ENCODE measurements at regions not wholly inside any gene's neighbourhood (a gene's known extent, or its start where the extent isn't known, plus 50 kb on each side); places are given as distances from the start of the nearest gene placed in this dataset.
"Not testable (repeated sequence)": the region's sequence is repeated elsewhere in the genome, so short reads cannot be mapped to it uniquely, and the experiment has no call there.

DNA sequence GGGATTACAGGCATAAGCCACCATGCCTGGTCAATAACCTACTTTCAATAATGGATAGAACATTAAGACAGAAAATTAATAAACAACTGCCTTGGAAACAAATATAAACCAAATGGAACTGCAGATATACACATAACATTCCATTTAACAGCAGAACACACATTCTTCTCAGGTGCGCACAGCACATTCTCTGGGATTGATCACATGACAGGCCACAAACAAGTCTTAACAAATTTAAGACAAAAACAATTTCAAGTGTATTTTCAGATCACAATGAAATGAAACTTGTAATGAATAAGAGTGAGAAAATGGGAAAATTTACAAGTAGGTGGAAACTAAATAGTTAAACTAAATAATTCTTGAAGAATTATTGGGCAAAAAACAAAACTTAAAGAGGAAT, 167.9 kb downstream of the TBX18 start:
- Mint-ChIP-seq H3K4me1 (ENCODE audit: low read depth) (no peaks in the 10 kb centered on the region), H3K27ac (no peak overlapping the region), H3K27me3 (no peaks in the 10 kb centered on the region), H3K9me3 (ENCODE audit: low read depth) (peaks cover 5% of the 10 kb centered on the region), H3K4me3 (no peak overlapping the region), H3K36me3 (no peaks in the 10 kb centered on the region)

DNA sequence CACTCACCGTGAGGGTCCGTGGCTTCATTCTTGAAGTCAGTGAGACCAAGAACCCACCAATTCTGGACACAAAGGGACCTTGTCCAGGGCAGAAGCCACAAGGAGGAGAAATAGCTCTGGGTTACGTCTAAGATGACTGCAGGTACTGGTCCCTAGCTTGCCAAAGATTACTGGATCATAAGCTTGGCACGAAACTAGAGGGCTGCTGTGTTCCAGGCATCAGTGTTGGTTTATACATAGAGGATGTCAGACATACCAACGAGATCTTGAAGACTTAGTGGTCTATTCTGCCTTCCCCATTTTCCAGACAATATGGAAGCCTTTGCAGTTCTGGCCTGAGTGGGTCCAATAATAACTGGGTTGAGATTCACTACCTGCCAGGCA, 175.7 kb downstream of the TBX18 start:
- H3K9me3 Mint-ChIP-seq (ENCODE audit: low read depth): peaks cover 5% of the 10 kb centered on the region
- peak overlapping the region; percentile 53 for H3K4me3 Mint-ChIP-seq
- H3K4me1 Mint-ChIP-seq (ENCODE audit: low read depth): peaks cover 5% of the 10 kb centered on the region
- no peak overlapping the region for H3K27ac Mint-ChIP-seq
- H3K36me3 Mint-ChIP-seq: no peaks in the 10 kb centered on the region
- H3K27me3 Mint-ChIP-seq: no peaks in the 10 kb centered on the region

DNA sequence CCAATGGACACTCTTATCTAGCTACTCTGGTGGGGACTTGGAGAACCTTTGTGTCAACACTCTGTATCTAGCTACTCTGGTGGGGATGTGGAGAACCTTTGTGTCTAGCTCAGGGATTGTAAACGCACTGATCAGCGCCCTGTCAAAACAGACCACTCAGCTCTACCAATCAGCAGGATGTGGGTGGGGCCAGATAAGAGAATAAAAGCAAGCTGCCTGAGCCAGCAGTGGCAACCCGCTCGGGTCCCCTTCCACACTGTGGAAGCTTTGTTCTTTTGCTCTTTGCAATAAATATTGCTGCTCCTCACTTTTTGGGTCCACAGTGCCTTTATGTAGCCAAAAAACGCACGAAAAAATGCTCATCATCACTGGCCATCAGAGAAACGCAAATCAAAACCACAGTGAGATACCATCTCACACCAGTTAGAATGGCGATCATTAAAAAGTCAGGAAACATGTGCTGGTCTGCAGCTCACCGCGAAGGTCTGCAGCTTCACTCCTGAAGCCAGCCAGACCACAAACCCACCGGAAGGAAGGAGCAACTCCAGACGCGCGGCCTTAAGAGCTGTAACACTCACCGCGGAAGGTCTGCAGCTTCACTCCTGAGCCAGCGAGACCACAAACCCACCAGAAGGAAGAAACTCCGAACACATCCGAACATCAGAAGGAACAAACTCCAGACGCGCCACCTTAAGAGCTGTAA, 176.3 kb downstream of the TBX18 start:
- H3K4me3 Mint-ChIP-seq: peak overlapping the region; percentile 53
- H3K27ac Mint-ChIP-seq; H3K27me3 Mint-ChIP-seq; H3K4me1 Mint-ChIP-seq (ENCODE audit: low read depth); H3K36me3 Mint-ChIP-seq; H3K9me3 Mint-ChIP-seq (ENCODE audit: low read depth): not testable (repeated sequence)

DNA sequence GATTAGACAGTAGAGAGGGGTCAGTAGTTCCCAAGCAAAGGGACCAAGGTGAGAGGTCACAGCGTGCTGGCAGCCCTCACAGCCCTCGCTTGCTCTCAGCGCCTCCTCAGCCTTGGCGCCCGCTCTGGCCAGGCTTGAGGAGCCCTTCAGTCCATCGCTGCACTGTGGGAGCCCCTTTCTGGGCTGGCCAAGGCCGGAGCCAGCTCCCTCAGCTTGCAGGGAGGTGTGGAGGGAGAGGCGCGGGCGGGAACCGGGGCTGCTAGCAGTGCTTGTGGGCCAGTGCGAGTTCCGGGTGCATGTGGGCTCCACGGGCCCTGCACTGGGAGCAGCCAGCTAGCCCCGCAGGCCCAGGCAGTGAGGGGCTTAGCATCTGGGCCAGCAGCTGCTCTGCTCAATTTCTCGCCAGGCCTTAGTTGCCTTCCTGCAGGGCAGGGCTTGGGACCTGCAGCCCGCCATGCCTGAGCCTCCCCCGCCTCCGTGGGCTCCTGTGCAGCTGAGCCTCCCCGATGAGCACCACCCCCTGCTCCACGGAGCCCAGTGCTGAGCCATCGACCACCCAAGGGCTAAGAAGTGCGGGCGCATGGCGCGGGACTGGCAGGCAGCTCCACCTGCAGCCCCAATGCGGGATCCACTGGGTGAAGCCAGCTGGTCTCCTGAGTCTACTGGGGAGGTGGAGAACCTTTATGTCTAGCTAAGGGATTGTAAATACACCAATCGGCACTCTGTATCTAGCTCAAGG, 177.0 kb downstream of the TBX18 start:
- H3K4me1 Mint-ChIP-seq (ENCODE audit: low read depth); H3K27me3 Mint-ChIP-seq; H3K36me3 Mint-ChIP-seq; H3K9me3 Mint-ChIP-seq (ENCODE audit: low read depth); H3K4me3 Mint-ChIP-seq; H3K27ac Mint-ChIP-seq: not testable (repeated sequence)

DNA sequence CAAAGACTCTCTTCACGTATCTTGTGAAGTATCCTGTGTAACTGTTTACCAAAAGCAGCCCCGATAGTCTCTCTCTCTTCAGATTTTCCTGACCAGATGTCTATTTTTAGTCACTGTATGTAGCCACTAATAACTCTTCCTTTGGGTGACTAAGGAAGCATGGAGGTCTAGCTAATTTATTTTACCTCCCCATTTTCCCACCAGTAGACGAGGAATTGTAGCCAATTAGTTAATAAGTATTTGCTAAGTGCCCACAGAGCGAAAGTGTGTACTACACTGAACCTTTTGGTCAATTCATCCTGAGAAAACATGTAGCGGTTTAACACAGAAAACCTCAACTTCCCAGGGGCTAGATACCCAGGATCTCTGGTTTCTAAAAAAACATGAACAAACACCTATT, 180.6 kb downstream of the TBX18 start:
- Mint-ChIP-seq H3K9me3 (ENCODE audit: low read depth) (peaks cover 8% of the 10 kb centered on the region), H3K36me3 (no peaks in the 10 kb centered on the region), H3K27me3 (no peaks in the 10 kb centered on the region), H3K4me1 (ENCODE audit: low read depth) (peaks cover 5% of the 10 kb centered on the region), H3K4me3 (no peak overlapping the region), H3K27ac (no peak overlapping the region)

DNA sequence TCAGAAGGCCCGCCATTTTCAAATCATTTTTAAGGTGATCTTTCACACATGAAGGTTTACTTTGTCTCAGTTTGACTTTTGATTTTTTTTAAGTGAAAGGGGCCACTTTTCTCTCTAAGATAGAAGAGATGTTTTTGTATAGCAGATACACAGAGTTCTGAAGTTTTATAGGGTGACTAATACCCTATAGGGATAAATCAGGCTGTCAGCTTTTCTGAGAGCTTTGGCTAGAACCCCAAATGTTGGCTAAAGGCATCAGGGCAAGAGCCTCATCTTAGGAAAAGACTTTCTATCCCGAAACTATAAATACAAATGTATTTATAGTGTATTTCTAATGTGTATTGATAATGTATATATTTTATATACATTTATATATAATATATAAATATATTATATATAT, 181.4 kb downstream of the TBX18 start:
- H3K9me3 Mint-ChIP-seq (ENCODE audit: low read depth): peaks cover 8% of the 10 kb centered on the region
- H3K27ac Mint-ChIP-seq: no peak overlapping the region
- no peaks in the 10 kb centered on the region for H3K36me3 Mint-ChIP-seq
- H3K27me3 Mint-ChIP-seq: no peaks in the 10 kb centered on the region
- H3K4me3 Mint-ChIP-seq: no peak overlapping the region
- no peaks in the 10 kb centered on the region for H3K4me1 Mint-ChIP-seq (ENCODE audit: low read depth)

DNA sequence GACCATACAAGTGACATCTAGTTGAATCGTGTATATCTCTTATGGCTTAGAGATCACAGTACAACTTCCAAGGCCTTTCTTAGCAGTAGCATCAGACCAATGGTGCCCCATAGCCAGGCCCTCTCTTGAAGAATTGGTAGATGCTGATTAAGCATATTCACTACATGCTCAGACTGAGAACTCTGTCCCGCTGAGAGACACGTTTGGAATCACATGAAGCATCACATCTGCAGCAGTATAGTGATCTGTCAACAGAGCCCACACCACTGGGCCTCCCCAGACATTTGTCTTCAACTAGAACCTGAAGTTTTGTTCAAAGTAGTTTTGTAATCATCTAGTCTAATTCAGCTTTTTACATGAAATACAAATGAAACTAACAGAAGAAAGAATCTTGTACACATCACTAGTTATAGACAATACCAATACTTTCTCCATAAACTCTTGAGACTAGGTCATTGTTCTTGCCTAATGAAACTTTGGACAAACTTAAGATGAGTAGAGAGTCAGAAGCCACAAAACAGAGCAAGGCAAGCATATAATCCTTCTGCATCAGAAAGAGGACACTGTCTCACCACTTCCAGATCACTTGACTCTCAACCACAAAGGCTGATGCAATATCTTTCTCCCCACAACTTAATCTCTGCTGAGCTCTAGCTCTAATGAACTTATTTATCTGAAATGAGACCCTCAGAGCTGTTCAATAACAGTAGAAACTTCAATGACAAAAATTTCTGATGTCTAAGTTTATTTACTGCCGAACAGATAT, 182.7 kb downstream of the TBX18 start:
- H3K27me3 Mint-ChIP-seq: no peaks in the 10 kb centered on the region
- no peak overlapping the region for H3K27ac Mint-ChIP-seq
- no peak overlapping the region for H3K4me3 Mint-ChIP-seq
- H3K36me3 Mint-ChIP-seq: no peaks in the 10 kb centered on the region
- H3K9me3 Mint-ChIP-seq (ENCODE audit: low read depth): peaks cover 8% of the 10 kb centered on the region
- H3K4me1 Mint-ChIP-seq (ENCODE audit: low read depth): no peaks in the 10 kb centered on the region

DNA sequence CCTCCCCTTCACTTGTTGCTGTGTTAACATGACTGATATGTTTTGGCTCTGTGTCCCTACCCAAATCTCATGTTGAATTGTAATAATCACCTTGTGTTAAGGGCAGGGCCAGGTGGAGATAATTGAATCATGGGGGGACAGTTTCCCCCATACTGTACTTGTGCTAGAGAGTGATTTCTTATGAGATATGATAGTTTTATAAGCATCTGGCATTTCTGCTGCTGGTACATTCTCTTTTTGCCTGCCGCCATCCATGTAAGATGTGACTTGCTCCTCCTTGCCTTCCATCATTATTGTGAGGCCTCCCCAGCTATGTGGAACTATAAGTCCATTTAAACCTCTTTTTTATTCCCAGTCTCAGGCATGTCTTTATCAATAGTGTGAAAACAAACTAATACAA, 185.0 kb downstream of the TBX18 start:
- Mint-ChIP-seq H3K4me3 (no peak overlapping the region), H3K27ac (no peak overlapping the region), H3K27me3 (no peaks in the 10 kb centered on the region), H3K36me3 (no peaks in the 10 kb centered on the region), H3K4me1 (ENCODE audit: low read depth) (no peaks in the 10 kb centered on the region), H3K9me3 (ENCODE audit: low read depth) (peaks cover 8% of the 10 kb centered on the region)

DNA sequence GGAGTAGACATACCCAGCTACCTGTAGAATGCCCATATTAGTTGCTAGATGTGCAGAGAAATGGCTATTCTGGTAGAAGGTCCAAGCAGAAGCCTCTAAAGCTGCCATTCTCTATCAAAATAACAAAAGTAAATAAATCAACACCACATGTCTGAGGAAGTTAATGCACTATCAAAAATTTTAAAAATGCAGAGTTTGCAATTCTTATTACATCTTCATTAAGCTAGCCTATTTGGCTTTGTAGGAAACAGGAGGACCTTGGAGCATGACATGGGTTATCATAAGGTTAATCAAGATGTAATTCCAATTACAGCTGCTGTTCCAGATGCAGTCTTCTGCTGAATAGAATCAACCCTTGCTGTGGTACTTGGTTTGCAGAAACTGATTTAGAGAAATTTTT, 188.4 kb downstream of the TBX18 start:
- Mint-ChIP-seq H3K27ac (no peak overlapping the region), H3K4me3 (no peak overlapping the region), H3K27me3 (no peaks in the 10 kb centered on the region), H3K36me3 (no peaks in the 10 kb centered on the region), H3K4me1 (ENCODE audit: low read depth) (no peaks in the 10 kb centered on the region), H3K9me3 (ENCODE audit: low read depth) (peaks cover 8% of the 10 kb centered on the region)

DNA sequence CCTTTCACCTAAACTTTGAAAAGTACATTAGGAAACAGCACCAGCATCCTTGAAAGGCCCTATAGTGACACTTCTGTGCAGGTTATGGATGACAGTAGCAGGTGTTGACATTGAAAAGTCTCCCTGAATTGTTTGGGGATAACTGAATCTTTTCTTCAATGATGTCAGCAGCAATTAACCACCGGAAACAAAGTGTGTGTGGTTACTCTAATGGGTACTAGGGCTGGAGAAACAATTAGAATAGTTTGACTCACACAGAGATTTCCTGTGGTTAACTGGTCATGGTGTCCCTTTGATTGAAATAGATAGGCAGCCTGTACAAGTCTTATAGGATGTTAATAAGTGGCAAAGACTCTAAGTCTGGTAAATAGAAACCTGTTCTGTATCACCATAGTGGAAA, 189.1 kb downstream of the TBX18 start:
- Mint-ChIP-seq H3K27ac (no peak overlapping the region), H3K27me3 (no peaks in the 10 kb centered on the region), H3K36me3 (no peaks in the 10 kb centered on the region), H3K9me3 (ENCODE audit: low read depth) (peaks cover 8% of the 10 kb centered on the region), H3K4me1 (ENCODE audit: low read depth) (no peaks in the 10 kb centered on the region), H3K4me3 (no peak overlapping the region)

DNA sequence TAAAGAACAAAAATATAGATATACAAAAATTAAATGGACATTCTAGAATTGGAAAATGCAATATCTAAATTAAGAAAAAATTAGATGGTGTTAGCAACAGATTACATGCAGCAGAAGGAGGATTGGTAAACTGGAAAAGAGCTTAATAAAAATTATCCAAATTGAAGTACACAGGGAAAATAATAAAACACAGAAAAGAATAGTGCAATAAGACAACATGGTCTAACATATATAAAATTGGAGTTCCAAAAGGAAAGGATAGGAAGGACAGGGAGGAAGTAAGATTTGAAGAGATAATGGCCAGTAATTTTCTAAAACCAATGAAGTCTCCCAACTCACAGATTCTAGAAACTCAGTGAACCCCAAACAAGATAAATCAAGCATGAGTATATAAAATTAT, 194.5 kb downstream of the TBX18 start:
- H3K27me3 Mint-ChIP-seq: no peaks in the 10 kb centered on the region
- no peak overlapping the region for H3K4me3 Mint-ChIP-seq
- no peak overlapping the region for H3K27ac Mint-ChIP-seq
- H3K9me3 Mint-ChIP-seq (ENCODE audit: low read depth): peaks cover 3% of the 10 kb centered on the region
- H3K4me1 Mint-ChIP-seq (ENCODE audit: low read depth): no peaks in the 10 kb centered on the region
- H3K36me3 Mint-ChIP-seq: no peaks in the 10 kb centered on the region

DNA sequence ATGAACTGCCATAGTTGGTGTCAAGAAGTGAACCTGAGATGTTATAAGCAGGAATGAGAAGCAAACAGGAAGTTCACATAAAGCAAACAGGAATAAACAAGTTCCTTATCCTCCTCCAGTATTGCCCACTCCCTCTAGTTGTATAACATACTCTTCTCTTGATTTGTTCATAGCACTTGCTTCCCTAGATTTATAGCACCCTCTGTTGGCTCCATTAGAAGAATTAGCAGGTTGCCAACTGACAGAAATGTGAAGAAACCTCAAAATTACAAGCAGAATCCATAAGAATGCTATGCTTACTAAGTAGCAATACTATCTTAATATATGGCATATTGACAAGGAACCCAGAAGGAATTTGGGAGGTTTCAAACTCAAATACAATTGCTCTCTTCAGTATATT, 195.4 kb downstream of the TBX18 start:
- no peak overlapping the region for H3K27ac Mint-ChIP-seq
- H3K4me3 Mint-ChIP-seq: no peak overlapping the region
- H3K9me3 Mint-ChIP-seq (ENCODE audit: low read depth): peaks cover 3% of the 10 kb centered on the region
- H3K27me3 Mint-ChIP-seq: no peaks in the 10 kb centered on the region
- no peaks in the 10 kb centered on the region for H3K36me3 Mint-ChIP-seq
- no peaks in the 10 kb centered on the region for H3K4me1 Mint-ChIP-seq (ENCODE audit: low read depth)

DNA sequence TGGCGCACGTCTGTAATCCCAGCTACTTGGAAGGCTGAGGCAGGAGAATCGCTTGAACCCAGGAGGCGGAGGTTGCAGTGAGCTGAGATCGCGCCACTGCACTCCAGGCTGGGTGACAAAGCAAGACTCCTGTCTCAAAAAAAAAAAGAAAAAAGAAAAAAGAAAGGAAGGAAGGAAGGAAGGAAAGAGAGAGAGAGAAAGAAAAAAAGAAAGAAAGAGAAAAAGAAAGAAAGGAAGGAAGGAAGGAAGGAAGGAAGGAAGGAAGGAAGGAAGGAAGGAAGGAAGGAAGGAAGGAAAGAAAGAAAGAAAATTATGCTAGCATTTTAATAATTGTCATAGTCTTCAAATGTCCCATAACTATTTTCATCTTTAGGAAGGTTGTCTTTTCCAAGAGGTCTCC, 198.7 kb downstream of the TBX18 start:
- H3K27me3 Mint-ChIP-seq; H3K4me1 Mint-ChIP-seq (ENCODE audit: low read depth); H3K9me3 Mint-ChIP-seq (ENCODE audit: low read depth); H3K36me3 Mint-ChIP-seq; H3K27ac Mint-ChIP-seq; H3K4me3 Mint-ChIP-seq: not testable (repeated sequence)

DNA sequence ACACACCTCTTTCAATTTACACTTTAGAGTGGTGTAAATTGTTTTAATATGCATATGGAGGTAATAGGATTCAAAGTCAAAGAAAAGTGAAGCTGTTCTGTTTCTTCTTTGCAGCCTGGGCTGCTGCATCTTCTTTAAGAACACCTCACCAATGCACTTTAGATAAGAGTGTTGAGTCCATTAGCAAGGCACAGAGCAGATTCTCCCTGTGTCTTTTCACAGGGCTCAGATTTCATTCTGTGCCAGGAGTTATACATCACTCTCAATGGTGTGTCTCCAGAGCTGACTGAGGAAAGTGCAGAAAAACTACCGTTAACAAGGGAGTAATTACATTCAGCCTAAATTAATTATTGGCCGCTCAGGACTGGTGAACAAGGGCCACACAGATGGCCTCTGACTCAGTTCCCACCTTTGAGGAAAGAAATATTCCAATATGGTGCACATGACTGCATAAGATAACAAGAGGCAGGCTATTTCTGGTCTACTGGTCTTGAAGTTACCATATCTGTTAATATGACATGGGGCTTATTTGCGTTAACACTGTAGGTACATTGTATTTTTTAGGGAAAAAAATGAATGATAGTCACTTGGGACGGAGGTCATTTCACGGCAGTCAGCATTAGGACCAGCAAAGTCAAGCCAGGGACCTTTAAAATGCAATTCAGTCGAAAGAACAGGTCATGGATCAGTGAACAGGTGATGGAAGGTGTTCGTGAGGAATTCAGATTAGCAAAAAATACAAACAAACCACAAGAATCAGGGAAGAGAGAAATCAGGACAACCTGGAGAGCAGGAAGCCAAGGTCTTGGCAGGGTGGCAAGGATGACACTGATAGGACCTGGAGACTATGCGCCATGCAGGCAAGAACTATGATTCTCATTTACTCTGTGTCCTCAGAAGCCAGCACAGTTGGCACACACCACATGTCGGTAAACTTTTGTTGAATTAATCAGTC, 203.7 kb downstream of the TBX18 start:
- peaks cover 9% of the 10 kb centered on the region for H3K9me3 Mint-ChIP-seq (ENCODE audit: low read depth)
- no peaks in the 10 kb centered on the region for H3K4me1 Mint-ChIP-seq (ENCODE audit: low read depth)
- H3K36me3 Mint-ChIP-seq: no peaks in the 10 kb centered on the region
- H3K4me3 Mint-ChIP-seq: no peak overlapping the region
- peaks cover 4% of the 10 kb centered on the region for H3K27me3 Mint-ChIP-seq
- no peak overlapping the region for H3K27ac Mint-ChIP-seq
